Neutrophil (primary cell): ENCODE measurements at regions not wholly inside any gene's neighbourhood (a gene's known extent, or its start where the extent isn't known, plus 50 kb on each side); places are given as distances from the start of the nearest gene placed in this dataset.

Experiments
- H3K27ac ChIP-seq: fragments of 200-600 bp; sonication (generic); 2 replicates; pipeline ENCODE4 v1.5.1; 2016; ENCODE audit warnings: mild to moderate bottlenecking, moderate library complexity
- H3K27me3 ChIP-seq: fragments of 200-600 bp; sonication (generic); 2 replicates; pipeline ENCODE4 v1.6.0; 2016; ENCODE audit warnings: mild to moderate bottlenecking
- H3K36me3 ChIP-seq: fragments of 200-600 bp; sonication (generic); 2 replicates; pipeline ENCODE4 v1.5.1; 2017
- H3K4me1 ChIP-seq, 2 experiments: fragments of 200-600 bp in 1 of 2; sonication (generic) in 1 of 2; 1 replicate in 1 of 2; 2 replicates in 1 of 2; pipeline versions ENCODE4 v1.5.1 to v1.6.1; 2013 to 2016; ENCODE audit warnings: low read depth in 1 of 2, low read length in 1 of 2, mild to moderate bottlenecking in 1 of 2, moderate library complexity in 1 of 2; ENCODE audit not compliant: control insufficient read depth in 1 of 2, insufficient read depth in 1 of 2
- H3K4me3 ChIP-seq, 2 experiments: fragments of 200-600 bp in 1 of 2; sonication (generic) in 1 of 2; 1 replicate in 1 of 2; 2 replicates in 1 of 2; pipeline ENCODE4 v1.5.1; 2013 to 2016; ENCODE audit warnings: low read depth in 1 of 2, low read length in 1 of 2, mild to moderate bottlenecking in 1 of 2, moderate library complexity in 1 of 2
- H3K9me3 ChIP-seq: fragments of 200-600 bp; sonication (generic); 2 replicates; pipeline ENCODE4 v1.5.1; 2016
- TF ChIP-seq, protein P1 (sequence below): fragments of 200-600 bp; sonication (generic); IDR thresholded peaks from 2 replicates; pipeline ENCODE4 v1.5.1; 2016; ENCODE audit warnings: antibody characterized with exemption

DNA sequence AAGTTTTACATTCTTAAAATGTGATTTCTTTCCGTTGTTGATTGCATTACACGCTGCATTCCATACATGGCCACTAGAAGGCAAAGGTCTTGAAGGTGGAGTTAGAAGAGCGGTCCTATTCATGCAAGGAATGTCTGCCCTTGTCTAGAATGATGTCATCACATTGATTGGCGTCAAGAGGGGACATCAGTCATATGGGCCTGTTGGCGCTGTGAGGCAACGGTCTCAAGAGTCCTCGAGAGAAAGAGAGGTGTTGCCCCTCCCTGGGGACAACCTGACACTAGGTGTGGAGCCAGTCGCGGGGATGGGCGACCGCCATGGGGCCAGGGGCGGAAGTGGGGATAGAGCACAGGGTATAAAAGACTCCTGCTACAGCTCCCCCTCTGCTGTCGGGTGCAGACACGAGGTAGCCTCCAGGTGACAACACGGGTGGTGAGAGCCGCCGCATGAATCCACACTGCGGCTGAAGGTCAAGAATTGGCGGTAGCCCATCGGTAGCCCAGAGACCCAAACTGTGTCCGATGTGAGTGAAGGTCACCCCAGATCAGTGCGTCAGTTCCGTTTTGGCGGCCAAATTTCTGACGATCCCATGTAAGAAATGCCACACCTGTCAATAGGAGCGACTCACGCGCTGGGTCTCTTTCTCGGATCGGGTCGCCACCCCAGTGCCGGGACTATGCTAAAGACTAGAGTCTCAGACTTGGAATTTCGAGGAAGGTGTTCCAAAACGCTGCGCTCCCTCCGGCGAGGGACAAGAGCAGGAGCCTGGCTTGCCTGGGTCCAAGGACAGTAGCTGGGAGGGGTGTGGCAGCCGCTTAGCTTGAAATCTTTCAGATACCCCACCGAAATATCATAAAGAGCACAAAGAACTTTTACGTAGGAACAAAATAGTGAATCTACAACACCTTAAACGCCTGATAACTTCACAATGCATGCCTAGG, 93.2 kb upstream of the ZNF184 start:
- Histone ChIP-seq H3K4me1 (no peaks in the 10 kb centered on the region), H3K36me3 (no peaks in the 10 kb centered on the region), H3K4me3 (no peak overlapping the region), H3K9me3 (peaks cover 4% of the 10 kb centered on the region), H3K27ac (no peak overlapping the region), H3K27me3 (peaks cover 94% of the 10 kb centered on the region)
- TF ChIP-seq, protein P1, sequence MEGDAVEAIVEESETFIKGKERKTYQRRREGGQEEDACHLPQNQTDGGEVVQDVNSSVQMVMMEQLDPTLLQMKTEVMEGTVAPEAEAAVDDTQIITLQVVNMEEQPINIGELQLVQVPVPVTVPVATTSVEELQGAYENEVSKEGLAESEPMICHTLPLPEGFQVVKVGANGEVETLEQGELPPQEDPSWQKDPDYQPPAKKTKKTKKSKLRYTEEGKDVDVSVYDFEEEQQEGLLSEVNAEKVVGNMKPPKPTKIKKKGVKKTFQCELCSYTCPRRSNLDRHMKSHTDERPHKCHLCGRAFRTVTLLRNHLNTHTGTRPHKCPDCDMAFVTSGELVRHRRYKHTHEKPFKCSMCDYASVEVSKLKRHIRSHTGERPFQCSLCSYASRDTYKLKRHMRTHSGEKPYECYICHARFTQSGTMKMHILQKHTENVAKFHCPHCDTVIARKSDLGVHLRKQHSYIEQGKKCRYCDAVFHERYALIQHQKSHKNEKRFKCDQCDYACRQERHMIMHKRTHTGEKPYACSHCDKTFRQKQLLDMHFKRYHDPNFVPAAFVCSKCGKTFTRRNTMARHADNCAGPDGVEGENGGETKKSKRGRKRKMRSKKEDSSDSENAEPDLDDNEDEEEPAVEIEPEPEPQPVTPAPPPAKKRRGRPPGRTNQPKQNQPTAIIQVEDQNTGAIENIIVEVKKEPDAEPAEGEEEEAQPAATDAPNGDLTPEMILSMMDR: no peak

DNA sequence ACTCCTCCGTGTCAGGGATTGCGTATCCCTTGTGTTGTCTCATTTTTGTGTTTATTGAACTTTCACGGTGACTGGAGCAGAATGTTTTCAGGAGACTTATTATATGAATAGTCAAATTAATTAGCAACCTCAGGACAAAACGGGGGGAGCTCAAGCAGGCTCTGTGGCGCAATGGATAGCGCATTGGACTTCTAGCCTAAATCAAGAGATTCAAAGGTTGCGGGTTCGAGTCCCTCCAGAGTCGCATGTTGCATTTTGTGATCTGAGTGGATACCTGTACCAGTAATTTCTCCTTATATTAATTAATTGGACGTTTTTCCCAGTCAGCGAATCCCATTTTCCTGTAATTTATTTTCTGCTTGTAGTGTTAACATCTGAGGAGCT, 89.1 kb upstream of the ZNF184 start:
- no peaks in the 10 kb centered on the region for H3K4me1 ChIP-seq
- H3K36me3 ChIP-seq: no peaks in the 10 kb centered on the region
- H3K27me3 ChIP-seq: peaks cover 100% of the 10 kb centered on the region
- TF ChIP-seq, protein P1: no peak
- H3K4me3 ChIP-seq: no peak overlapping the region
- no peak overlapping the region for H3K27ac ChIP-seq
- peaks cover 4% of the 10 kb centered on the region for H3K9me3 ChIP-seq

DNA sequence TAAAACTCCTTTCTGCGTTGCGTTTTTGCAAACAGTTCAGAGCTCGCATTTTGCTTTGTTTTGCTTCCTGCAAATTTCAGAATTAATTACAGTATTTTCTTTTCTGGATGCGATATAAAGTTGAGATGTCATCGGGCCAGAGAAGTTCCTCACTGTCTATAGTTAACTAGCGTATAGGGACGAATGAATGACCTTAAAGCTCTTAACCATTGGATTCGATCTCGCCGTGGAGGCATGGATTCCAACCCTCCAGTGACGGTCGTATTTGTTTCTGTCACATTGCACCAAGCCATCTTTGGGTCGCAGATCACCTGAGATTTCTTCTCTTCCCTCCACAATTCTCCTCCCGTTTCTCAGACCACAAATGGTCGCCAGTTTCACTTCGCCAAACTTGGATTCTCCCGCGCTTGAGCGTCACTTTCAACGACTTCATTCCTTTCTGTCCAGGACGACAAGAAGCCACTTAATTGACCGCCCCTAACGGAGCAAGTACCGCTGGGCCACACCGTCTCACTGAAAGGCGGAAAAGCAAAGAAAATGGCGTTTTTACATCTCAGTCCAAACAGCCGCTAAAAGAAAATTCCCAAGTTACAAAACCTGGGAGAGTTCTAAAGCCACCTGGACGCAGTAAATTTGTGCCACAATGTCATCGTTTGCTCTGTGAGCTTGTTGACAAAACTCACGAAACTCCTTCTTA, 85.3 kb upstream of the ZNF184 start:
- Histone ChIP-seq H3K4me1 (no peaks in the 10 kb centered on the region), H3K27ac (no peak overlapping the region), H3K9me3 (no peaks in the 10 kb centered on the region), H3K4me3 (no peak overlapping the region), H3K36me3 (no peaks in the 10 kb centered on the region), H3K27me3 (peaks cover 100% of the 10 kb centered on the region)
- TF ChIP-seq, protein P1: no peak

DNA sequence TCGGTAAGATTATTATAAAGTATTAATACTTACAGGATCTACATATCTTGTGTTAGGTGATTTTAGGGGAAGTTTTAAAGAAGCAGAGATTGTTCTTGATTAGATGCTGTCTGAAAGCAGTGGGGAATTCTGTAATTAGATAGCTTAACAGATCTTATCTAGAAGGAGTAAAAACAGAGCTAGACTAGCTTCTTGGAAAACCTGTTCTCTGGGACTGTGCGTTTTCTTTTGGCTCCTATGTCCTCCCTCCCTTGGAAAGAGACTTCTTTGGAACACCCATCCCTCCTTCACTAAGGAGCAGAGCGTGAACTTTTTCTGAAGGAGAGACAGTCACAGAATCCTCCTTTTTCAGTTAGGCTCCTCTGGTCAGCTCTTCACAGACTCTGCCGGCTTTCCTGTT, 83.5 kb upstream of the ZNF184 start:
- H3K27me3 ChIP-seq: peaks cover 100% of the 10 kb centered on the region
- no peak overlapping the region for H3K27ac ChIP-seq
- H3K4me1 ChIP-seq: no peaks in the 10 kb centered on the region
- H3K4me3 ChIP-seq: no peak overlapping the region
- H3K9me3 ChIP-seq: no peaks in the 10 kb centered on the region
- TF ChIP-seq, protein P1: no peak
- no peaks in the 10 kb centered on the region for H3K36me3 ChIP-seq

DNA sequence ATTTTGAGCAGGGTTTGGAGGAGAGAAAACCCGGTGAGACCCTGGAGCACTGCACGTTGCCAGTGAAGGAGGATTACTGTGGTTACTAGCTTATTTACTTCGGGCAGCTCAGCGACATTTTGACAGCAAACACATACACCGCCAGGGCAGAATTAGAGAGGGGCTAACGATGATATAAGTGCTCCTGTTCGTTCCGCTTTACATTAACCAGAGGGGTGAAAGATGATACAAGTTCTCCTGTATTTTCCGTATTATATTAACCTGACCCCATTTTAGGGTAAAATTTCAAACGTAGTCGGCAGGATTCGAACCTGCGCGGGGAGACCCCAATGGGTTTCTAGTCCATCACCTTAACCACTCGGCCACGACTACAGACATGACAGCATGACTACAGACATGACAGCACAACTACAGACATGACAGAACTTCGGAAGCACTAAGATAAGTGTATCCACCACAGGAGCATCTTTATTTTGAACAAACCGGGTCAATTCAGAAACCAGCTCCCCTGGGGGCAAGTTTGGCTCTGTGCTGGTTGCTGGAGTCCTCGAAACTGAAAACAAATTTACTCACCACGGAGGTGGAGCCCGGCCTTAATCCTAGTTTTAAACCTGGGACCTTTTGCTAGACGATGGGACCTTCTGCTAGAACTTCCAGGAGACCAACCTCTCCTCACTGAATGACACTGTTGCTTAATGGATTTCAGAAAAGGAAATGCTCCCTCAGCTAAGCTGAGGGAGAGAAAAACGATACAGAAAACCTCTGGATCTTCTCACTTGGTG, 80.4 kb upstream of the ZNF184 start:
- H3K27ac ChIP-seq: no peak overlapping the region
- no peaks in the 10 kb centered on the region for H3K9me3 ChIP-seq
- H3K4me1 ChIP-seq: no peaks in the 10 kb centered on the region
- TF ChIP-seq, protein P1: no peak
- no peaks in the 10 kb centered on the region for H3K36me3 ChIP-seq
- H3K27me3 ChIP-seq: peaks cover 100% of the 10 kb centered on the region
- no peak overlapping the region for H3K4me3 ChIP-seq
